Stimulated activated CD8-positive, alpha-beta memory T cell treated with anti-CD3 and anti-CD28 coated beads, Interleukin-7, amount 100 ng/mL, for 1 hour (primary cell): ENCODE measurements at regions not wholly inside any gene's neighbourhood (a gene's known extent, or its start where the extent isn't known, plus 50 kb on each side); places are given as distances from the start of the nearest gene placed in this dataset.
"Not testable (repeated sequence)": the region's sequence is repeated elsewhere in the genome, so short reads cannot be mapped to it uniquely, and the experiment has no call there.

Experiments used
- DNase-seq, 2 donors: peaks; one replicate each; pipeline ENCODE4 v3.0.0-alpha.2; 2020; ENCODE audit warnings: low read depth in 2 of 2

DNA sequence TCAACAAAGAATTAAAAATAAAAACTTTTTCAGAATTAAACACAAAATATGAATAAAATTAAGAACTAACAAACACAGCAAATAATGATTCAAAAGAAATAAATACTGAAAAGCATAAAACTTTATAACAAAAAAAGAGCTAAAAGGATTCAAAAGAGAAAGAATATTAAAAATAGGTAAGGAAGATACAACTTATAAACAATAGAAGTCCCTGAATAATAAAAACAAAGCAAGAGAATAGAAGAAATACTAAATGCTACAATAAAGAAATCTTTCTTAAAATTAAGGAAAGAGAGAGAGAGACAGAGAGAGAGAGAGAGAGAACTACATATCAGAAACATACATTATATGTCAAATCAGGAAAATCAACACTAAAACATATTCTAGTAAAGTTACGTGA, 619.9 kb upstream of the SLIT2 start:
- no peak for DNase-seq

DNA sequence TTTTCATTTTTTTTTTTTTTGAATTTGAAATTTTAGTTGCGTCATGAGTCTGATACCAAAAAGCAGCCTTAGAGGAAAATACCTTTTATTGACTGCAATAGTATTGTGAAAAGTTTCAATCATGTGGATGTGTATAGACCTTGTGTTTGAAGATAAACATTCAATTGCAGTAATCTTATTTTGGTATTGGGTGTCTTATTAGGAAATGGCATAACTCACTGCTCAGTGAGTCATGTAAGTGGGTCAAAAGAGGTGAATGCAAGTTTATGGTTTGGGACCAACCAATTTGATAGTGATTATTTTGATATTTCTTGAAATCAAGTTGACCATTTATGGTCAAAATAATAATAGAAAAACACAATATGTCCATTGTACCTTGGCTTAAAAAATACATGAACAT, 627.8 kb upstream of the SLIT2 start:
- no peak for DNase-seq

DNA sequence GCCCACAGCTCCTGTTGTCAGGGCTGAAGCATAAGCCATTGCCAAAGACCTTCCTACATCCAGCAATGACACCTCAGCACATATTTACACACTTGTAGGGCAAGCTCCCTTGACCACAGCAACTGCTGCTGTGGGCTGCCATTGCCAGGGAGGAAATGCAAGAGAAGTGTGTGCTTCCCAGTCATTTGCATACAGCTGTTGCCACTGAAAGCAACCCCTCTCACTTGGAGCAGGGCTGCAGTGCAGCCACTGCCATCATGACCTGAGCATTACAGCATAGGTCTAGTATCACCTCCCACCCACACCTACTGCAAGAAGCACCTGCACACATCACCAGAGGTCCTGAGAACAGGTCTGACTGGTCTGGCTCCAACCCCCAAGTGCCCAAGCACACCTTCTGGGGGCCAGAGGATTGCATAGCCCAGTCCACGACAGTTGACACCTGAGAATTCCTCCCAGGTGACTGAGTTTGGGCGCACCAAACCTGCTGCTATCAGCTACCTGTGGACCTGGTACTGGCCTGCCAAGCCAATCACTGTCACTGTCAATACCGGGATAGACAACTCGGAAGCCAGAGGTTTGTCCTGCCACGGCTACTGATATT, 636.5 kb upstream of the SLIT2 start:
- DNase-seq: no peak

DNA sequence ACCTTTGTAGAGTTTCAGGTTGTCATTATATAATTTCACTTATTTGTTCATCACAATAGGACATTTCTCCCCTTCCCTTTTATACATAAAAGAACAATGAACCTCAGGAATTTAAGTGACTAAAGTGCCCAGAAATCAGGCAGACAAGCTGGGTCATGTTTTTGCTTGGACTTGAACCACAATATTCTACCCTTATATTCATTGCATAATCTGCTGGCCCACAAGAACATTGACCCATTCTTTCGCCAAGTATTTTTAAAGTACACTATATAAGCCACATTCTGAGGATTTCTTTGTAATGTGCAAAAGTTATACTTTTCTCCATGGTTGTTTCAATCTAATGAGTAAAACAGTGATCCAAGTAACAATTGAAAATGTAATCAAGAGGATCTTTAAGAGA, 637.5 kb upstream of the SLIT2 start:
- no peak for DNase-seq

DNA sequence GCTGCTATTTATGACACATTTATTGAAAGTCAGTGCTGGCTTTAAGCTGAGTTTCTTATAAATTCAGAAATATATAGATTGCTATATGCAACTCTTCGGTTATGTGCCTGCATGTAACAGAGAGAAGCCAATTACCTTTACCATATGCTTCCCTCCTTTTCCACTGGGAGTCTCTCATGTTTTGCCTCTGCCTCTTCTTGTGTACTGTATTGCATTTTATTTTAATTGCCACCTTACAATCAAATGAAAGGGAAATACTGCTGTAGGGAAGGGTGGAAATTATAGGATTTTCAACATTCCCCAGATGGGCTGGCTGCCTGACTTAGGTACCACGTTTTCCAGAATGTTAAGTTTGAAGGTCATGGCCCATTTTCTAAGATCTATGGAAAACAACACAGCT, 655.4 kb upstream of the SLIT2 start:
- no peak for DNase-seq

DNA sequence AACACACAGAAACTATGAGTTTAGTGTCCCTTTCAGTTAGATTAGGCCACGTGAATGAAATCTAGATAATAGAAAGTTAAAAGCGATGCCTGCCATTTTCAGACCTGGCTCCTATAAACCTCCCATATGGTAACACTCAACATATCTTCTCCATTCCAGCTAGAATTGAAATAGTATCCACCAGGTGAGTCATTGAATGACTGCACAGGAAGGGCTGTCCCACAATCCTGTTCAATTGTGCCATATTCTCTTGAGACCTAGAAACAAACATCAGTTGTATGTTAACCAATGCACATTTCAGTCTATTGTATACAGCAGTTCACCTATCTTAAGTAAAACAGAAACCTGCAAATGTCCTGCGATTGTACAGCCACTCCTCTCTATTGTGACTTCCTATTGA, 659.3 kb upstream of the SLIT2 start:
- no peak for DNase-seq

DNA sequence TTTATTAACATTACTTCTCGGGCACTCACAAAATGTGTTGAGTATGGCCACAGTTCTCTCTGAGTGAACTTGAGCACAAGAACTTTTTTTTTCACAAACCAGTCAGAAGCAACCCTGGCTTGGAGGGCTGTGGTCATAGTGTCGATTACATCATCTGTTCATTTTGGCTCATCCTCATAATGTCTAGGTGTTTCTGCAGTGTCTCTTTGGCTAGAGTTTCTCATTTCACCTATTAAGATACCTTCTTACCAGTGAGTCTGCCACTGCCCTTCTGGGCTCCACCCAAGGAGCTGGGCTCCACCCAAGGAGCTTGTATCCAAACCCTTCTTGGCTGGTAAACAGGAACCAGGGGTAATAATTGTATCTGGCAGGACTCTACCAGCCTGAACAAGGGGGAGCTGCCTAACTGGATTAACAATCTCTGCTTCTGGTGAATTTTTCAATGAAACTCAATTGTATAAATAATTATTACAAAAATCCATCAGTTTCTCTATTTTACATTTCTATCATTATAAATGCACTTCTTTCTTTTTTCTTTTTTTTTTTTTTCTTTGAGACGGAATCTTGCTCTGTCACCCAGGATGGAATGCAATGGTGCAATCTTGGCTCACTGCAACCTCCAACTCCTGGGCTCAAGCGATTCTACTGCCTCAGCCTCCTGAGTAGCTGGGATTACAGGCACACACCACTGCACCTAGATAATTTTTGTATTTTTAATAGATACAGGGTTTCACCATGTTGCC, 667.7 kb upstream of the SLIT2 start:
- DNase-seq: no peak

DNA sequence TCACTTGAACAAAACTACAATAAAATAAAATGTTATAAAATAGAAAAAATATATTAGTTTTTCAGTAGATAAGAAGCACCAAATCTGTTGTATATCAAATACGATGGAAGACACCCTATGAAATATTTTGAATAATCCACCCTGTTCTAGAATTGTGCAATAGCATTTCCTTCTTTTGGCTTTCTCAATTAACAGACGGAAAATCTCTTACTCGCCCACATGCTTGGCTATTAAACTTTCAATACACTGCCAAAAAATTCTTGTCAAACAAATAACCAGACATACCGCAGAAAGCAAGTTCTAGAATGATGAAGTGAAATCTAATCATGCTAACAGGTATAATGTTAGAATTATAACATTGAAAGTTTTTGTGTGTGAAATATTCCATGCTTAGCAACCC, 671.6 kb upstream of the SLIT2 start:
- no peak for DNase-seq

DNA sequence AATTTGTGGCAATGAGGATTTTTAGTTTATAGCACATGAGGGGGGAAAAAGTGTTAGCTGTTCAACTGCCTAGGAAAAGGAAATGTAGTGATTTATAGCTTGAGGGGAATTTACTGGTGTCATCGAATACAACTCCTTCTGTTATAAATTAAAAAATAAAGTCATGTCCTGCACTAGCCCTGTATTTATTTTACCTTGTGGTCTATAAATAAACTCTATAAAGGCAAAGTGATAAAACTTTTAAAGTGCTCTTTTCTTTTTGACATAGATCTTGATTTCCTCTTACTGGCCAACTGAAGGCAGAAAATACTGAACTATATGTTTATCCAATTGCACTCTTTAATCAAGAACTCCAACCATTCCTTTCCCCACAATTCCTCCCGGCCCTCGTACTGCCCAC, 672.1 kb upstream of the SLIT2 start:
- DNase-seq: no peak

DNA sequence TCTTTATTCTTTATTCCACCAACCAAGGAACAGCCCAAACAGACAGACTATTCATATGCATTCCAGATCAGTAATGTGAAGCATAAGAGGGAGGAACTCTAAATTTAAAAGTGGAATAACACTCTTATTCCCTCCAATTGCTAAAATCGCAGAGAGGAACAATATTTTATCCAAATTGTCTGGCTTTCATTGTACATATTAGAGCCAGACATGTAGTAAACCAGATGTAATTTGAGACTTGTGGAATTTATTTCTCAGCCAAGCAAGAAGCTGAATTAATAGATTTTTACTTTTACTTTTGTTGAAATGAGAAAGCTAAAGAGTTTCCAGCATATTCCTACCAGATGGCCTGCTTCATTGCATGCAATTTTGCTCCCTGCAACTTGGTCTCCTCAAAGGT, 674.6 kb upstream of the SLIT2 start:
- DNase-seq: no peak

DNA sequence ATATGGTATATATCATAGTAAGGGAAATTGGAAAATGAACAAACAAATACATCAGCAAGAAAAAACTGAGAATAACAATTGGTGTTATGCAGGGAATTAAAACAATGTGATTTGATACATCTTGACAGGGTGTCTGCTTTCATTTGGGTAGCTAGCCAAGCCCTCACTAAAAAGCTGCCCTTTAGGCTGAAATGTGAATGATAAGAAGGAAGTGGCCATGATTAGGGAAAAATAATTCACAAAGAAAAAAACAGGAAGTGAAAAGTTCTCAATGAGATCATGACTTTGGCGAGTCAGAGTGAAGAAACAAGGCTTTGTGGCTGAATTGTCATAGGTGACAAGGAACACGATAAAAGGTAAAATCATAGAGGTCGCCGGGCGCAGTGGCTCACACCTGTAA, 675.8 kb upstream of the SLIT2 start:
- no peak for DNase-seq

DNA sequence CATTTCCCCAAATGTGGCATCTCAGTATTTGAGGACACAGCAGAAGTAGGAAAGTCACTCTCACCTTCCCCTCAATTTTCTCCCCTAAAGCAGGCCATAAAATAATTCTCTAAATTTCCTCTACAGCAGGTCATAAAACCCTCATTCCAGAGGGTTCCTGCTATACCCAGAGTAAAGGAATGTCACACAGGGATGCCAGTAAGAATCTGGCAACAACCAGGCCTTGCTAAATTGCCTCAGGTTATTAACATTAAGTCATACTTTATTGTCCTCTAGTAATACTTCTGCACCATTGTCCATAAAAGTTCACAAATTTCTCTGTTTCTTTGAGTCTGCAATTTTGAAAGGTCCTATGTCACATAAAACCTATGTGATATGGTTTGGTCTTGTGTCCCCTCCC, 685.7 kb upstream of the SLIT2 start:
- no peak for DNase-seq

DNA sequence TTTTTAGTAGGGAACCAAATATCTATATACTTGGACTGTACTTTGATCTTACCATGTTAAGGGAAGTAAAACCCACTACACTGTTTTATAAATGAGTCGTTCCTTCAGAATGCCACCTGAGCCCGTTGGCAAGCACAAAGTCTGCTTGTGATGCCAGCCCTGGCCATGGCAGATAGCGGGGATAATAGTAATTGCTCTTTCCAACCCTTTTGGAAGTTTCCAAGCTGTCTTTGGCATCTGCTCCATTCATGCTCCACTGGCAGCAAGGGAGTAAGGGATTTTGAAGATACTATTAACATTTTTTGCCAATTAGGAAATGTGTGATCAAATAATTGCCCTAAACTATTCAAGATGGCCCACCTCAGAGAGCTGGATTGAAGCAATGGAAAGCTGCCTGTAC, 689.2 kb upstream of the SLIT2 start:
- no peak for DNase-seq

DNA sequence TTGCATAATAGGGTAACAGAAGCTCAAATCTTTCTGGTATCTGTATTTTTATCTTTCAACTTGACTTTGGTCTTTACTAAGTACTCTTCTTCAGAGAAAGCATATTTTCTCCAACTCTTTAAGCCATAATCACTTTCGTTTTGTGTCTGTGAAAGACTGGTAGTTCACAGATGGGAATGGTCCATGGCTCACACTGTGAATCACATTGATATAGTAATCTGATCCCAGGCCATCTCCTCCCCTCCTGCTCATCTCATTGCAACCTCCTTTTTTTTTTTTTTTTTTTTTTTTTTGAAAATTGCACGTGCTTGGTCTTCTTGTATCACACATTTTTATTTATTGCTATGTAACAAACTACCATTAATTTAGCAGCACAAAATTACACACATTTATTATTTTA, 694.5 kb upstream of the SLIT2 start:
- DNase-seq: no peak

DNA sequence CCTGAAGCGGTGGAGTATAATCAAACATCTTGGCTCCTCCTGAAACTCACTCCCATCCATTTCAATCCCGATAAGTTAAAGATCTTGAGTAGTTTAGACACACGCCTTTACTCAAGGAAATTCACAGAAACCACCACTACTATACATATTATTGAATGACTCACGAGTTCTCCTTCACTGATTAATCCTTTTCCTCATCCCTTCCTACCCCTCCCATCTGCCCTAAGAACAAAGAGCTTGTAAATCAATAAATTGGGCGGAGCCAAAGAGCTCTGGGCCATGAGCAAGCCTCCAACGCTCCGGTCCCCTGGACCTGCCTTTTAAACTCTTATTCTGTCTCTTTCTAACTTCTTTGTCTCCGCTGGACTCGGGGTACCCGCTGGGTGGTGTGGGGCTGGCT, 695.4 kb upstream of the SLIT2 start:
- DNase-seq: not testable (repeated sequence)

DNA sequence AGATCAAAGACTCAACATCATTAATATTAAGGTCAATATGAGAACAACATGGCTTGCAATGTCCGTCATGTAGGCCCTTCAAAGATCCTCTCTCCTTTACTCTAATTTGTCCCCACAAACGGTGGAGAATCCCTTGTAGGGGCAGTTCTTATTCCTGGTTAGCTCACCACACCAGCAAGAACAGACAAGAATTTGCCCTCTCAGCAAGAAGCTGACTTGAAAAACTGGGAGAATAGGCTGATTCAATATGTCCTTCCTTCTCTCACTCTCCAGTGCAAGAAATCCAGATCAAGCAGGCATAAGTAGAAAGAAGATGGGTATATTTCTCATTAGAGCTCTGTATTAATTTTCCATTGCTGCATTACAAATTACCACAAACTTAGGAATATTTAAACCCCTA, 704.2 kb upstream of the SLIT2 start:
- no peak for DNase-seq

DNA sequence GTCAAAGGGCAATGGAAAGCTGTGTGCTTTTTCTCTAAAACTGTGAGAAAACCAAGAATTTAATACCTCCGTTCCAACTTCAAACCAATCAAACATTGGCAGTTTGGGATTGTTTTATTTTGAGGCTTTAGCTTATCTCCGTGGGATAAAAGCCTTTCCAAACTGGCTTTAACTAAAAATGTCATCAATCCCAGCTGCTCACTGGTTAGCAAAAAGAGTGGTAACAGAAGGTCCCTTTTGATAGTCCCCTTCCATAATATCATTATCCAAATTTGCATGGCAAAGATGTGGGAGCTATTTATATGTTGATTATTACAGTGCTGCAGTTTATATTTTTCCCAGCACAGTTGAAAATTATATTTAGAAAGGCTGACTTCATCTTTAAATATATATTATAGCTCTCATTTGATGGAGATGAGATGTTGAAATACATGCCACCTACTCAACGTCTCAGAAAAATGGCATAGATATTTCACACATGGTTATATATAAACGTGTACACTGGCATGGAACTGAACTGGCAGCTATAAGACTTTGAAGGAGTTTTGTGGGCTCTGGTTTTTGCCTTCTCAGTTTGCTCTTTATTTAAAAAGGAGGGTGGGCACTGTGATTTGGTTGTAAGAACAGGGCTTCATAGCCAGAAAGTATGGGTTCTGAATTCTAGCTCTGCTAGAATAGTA, 707.1 kb upstream of the SLIT2 start:
- DNase-seq: no peak

DNA sequence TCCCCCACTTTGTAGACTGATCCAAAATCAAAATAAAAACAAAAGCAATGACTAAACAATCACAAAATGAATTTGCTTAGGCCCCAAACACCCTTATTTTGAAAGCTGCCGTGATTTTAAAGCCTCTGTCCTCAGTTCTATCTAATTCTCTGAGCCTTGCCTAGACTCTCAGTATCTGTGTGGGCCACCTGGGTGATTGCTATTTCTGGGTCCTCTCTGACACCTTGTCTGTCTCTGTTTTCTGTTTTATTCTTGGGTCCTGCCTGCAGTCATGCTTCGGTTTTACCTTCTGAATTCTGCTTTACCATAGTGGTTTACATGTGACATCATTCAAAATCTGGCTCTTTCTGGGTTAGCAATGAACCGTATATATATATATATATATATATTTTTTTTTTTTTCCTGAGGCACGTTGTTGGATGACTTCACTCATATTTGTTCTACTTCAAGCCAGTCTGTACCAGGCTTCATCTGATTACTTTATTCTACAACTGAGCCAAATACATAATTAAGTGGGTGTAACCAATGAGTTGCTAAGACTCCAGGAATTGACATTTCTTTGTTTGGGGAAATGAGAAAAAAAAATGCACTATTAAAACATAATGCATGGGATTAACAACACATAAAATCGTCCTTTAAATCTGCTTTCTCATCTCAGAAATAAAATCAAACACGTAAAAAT, 710.7 kb upstream of the SLIT2 start:
- DNase-seq: no peak

DNA sequence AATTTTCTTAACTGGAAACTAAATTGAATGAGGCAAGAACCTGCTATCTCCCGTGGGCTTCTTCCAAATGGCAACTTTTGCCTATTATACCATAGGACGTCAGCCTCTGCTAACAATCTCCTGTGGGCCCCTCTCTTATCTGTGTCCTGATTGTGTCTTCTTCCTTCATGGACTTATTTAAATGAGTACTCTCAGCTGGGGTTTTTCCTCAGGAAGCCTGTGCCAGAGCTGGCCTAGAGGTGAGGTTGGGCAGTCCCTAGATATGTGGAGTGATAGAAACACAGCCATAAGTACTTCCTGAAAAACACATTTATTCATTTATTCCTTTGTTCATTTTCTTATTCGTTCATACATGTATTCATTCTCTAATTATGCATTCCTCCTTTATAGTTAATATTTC, 712.5 kb upstream of the SLIT2 start:
- DNase-seq: no peak

DNA sequence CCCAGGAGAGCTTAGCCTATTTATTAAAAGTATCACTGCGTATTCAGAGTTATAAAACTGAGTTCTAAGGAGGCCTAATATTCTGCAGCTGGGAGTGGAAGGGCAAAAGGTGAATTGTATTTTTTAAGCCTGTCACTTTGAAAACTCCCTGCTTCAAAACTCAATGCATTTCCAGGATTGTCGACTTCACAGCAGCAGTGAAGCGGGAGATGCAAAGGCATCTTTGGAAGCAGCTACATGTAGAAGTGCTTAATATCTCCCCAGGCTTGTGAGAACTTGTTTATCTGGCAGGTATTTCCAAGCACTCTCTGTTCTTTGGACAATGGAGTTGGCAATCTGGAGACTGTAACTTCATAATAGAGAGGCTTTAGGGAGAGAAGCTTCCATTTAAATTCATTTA, 717.5 kb upstream of the SLIT2 start:
- DNase-seq: no peak

DNA sequence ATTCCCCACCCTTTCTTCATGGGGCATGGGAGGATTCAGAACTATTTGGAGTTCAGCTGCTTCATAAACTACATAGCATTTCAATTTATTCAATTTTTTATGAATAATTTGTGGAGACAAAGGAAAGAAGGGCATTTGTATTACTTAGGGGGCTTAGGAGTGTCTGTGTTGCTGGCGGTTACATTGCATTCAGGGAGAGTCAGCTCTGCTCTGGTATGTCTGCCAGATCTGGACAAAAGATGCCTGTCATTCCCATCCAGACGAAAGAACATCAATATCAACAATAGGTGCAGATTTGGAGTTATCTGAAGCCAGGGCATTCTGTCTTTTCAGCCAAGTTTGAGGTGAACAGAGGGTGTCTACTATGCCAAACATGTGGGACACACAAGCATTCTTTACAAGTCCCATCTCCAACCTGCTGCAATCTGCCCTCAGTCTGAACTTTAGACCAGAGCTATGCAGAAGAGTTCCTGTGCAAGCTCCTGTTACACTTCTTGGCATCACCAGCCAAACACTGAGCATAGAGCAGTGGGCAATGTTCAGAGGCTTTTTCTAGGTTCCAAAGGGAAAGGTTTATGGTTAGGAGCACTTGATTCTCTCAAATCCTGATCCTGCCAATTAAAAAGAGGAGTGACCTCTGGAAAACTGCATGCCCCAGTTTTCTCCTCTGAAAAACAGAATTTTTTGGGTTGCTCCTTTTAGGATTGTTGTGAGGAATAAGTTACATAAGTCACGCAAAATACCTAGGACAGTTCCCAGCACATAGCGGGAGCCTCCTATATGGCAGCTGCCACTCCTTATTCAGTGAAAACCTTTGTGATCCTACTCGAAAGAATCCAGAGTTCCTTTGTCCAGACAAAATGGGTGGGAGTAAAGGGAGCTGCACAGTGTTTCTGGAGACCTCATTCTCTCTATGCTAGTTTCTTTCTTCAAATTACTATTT, 719.5 kb upstream of the SLIT2 start:
- DNase-seq: no peak

DNA sequence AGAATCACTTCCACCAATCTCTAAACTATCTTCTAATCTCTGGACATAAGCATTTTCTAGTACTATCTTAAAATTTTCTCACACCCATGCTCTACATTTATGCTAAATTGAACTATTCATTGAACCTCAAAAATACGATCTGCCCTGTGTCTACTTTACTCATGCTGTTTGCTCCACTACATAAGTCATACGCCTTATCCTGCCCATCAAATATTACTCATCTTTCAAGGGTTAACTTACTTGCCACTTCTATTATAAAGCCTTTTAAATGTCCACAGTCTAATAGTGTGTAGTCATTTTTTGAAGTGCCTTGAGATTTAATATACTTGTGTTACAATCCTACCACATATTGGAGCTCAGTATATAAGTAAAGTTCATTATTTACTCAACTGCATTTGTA, 727.7 kb upstream of the SLIT2 start:
- DNase-seq: no peak
